Endothelial cell of umbilical vein (primary cell): ENCODE measurements at regions not wholly inside any gene's neighbourhood (a gene's known extent, or its start where the extent isn't known, plus 50 kb on each side); places are given as distances from the start of the nearest gene placed in this dataset. TPM values are rescaled to one million over a fixed set of nuclear protein-coding genes. Genes with fewer than 3 reads are reported as not detected.

Experiments used
- BruUV-seq: library from RNA; stranded (reverse); fragments of 400-500 nt; replicated peaks from 2 replicates; lab custom pipeline; 2021; lab: Mats Ljungman, UMichigan
- CTCF ChIA-PET: fragments of 300-600, 350-600 bp; sonication (Branson Sonifier 250); formaldehyde crosslinking; loops from one replicate; lab custom pipeline; 2021; ENCODE audit warnings: antibody characterized with exemption, inconsistent platforms; lab: Charles Lee
- POLR2A ChIA-PET: fragments of 300-600, 350-600 bp; sonication (Branson Sonifier 250); formaldehyde crosslinking; loops from one replicate; lab custom pipeline; 2021; ENCODE audit warnings: antibody characterized with exemption, inconsistent platforms; lab: Charles Lee
- DNase-seq: peaks from one replicate; pipeline ENCODE4 v3.0.0-alpha.2; 2011; ENCODE audit warnings: low read depth, low spot score
- FAIRE-seq: peaks from 2 replicates; lab custom pipeline; 2011; peaks lifted over from hg19 to GRCh38; lab: Jason Lieb, UNC
- H2AFZ ChIP-seq: 2 replicates; pipeline ENCODE4 v1.6.0; 2012; ENCODE audit warnings: low read depth, low read length, control low read depth, inconsistent platforms
- H3K27ac ChIP-seq: 2 replicates; pipeline ENCODE4 v1.5.1; 2011; ENCODE audit warnings: low read depth, mild to moderate bottlenecking, control low read depth, low read length, moderate library complexity; ENCODE audit not compliant: insufficient read depth
- H3K27me3 ChIP-seq, 2 experiments: 2 replicates each; pipeline versions ENCODE4 v1.6.0 to v1.6.1; 2011; ENCODE audit warnings: low read length in 2 of 2, mixed read lengths in 1 of 2; ENCODE audit not compliant: control insufficient read depth in 2 of 2, insufficient read depth in 2 of 2
- H3K36me3 ChIP-seq, 2 experiments: 2 replicates in 1 of 2; 3 replicates in 1 of 2; pipeline ENCODE4 v1.5.1; 2011; ENCODE audit warnings: low read length in 2 of 2, mild to moderate bottlenecking in 1 of 2, moderate library complexity in 1 of 2; ENCODE audit not compliant: control insufficient read depth in 2 of 2, insufficient read depth in 2 of 2; ENCODE audit errors: extremely low read depth in 1 of 2
- H3K4me1 ChIP-seq: 3 replicates; pipeline ENCODE4 v1.5.1; 2011; ENCODE audit warnings: mild to moderate bottlenecking, low read length; ENCODE audit not compliant: control insufficient read depth, insufficient read depth; ENCODE audit errors: extremely low read depth
- H3K4me2 ChIP-seq: 2 replicates; pipeline ENCODE4 v1.6.1; 2011; ENCODE audit warnings: low read length, control low read depth, mixed read lengths; ENCODE audit not compliant: insufficient read depth
- H3K4me3 ChIP-seq, 3 experiments: fragments of 200-600 bp in 1 of 3; sonication (generic), shearing (Covaris generic) in 1 of 3; replicated peaks in 1 of 3; 2 replicates each; pipeline ENCODE4 v1.5.1; 2011 to 2016; ENCODE audit warnings: control low read depth in 3 of 3, low read length in 3 of 3, mild to moderate bottlenecking in 2 of 3, inconsistent platforms in 1 of 3, low read depth in 1 of 3, moderate library complexity in 1 of 3; ENCODE audit not compliant: insufficient read depth in 1 of 3
- H3K79me2 ChIP-seq: 2 replicates; pipeline ENCODE4 v1.6.0; 2012; ENCODE audit warnings: low read length, inconsistent platforms; ENCODE audit not compliant: control insufficient read depth, insufficient read depth
- H3K9ac ChIP-seq: replicated peaks from 2 replicates; pipeline ENCODE3; 2011; ENCODE audit warnings: low read length, control low read depth; ENCODE audit not compliant: insufficient read depth; ENCODE audit errors: extremely low read depth
- H3K9me1 ChIP-seq: replicated peaks from 3 replicates; pipeline ENCODE4 v1.6.0; 2011; ENCODE audit warnings: mild to moderate bottlenecking, low read length; ENCODE audit not compliant: control insufficient read depth, insufficient read depth; ENCODE audit errors: extremely low read depth
- H3K9me3 ChIP-seq: replicated peaks from 2 replicates; pipeline ENCODE4 v1.5.1; 2012; ENCODE audit warnings: low read length, inconsistent platforms; ENCODE audit not compliant: control insufficient read depth, insufficient read depth
- H4K20me1 ChIP-seq: replicated peaks from 2 replicates; pipeline ENCODE3; 2011; ENCODE audit warnings: mild to moderate bottlenecking, low read length; ENCODE audit not compliant: control insufficient read depth, insufficient read depth; ENCODE audit errors: extremely low read depth
- CTCF ChIP-seq, 2 donors: IDR thresholded peaks; 1 replicate in 1 of 2; 2 replicates in 1 of 2; pipeline ENCODE4 v1.5.1; 2011; ENCODE audit warnings: low read length in 2 of 2, mild to moderate bottlenecking in 2 of 2, moderate library complexity in 2 of 2, control low read depth in 1 of 2, inconsistent platforms in 1 of 2, low read depth in 1 of 2; ENCODE audit not compliant: insufficient read depth in 1 of 2; ENCODE audit errors: extremely low read depth in 1 of 2
- EZH2 ChIP-seq: IDR thresholded peaks from 2 replicates; pipeline ENCODE4 v1.6.1; 2012; ENCODE audit warnings: borderline replicate concordance, low read depth, mild to moderate bottlenecking, moderate library complexity, low read length, inconsistent platforms; ENCODE audit not compliant: severe bottlenecking
- FOS ChIP-seq: IDR thresholded peaks from 2 replicates; pipeline ENCODE4 v1.6.1; 2011; ENCODE audit warnings: mild to moderate bottlenecking, low read length, moderate library complexity, borderline replicate concordance; ENCODE audit not compliant: insufficient read depth
- GATA2 ChIP-seq: IDR thresholded peaks from 2 replicates; pipeline ENCODE4 v1.7.0; 2011; ENCODE audit warnings: low read depth, mild to moderate bottlenecking, moderate library complexity, mixed read lengths, low read length; ENCODE audit not compliant: insufficient read length, insufficient read depth
- JUN ChIP-seq: IDR thresholded peaks from 2 replicates; pipeline ENCODE4 v1.6.1; 2011; ENCODE audit warnings: borderline replicate concordance, low read depth; ENCODE audit not compliant: insufficient read length, insufficient read depth
- MAX ChIP-seq: IDR thresholded peaks from 2 replicates; pipeline ENCODE4 v1.6.1; 2011; ENCODE audit not compliant: insufficient read depth, insufficient read length
- MYC ChIP-seq: IDR thresholded peaks from one replicate; pipeline ENCODE4 v1.6.1; 2011; ENCODE audit warnings: mild to moderate bottlenecking, low read depth, low read length
- POLR2A ChIP-seq: IDR thresholded peaks from 2 replicates; pipeline ENCODE4 v1.6.1; 2012; ENCODE audit warnings: low read depth, mild to moderate bottlenecking, control low read depth, low read length
- POLR2AphosphoS5 ChIP-seq: IDR thresholded peaks from 2 replicates; pipeline ENCODE4 v1.6.1; 2012; ENCODE audit warnings: low read depth, mild to moderate bottlenecking, control low read depth, low read length, moderate library complexity; ENCODE audit not compliant: insufficient read depth
- dilution Hi-C: fragments of 300-500 bp; cut with MboI; formaldehyde crosslinking; loops from one replicate; pipeline ENCODE4 v1.15.0; 2019; ENCODE audit warnings: low sequenced_read_pairs; ENCODE audit not compliant: extremely low pct_ligation_motif_present
- intact Hi-C: fragments of 100-400 bp; cut with micrococcal nuclease; formaldehyde crosslinking; loops from one replicate; pipeline ENCODE4 v1.10.0; 2022
- small RNA-seq: library from RNA; depleted of rRNA; stranded (forward); fragments of <200 nt; gene quantifications from one replicate; pipeline ENCODE3, GENCODE V24; 2012; ENCODE audit warnings: low replicate concordance, low read depth; ENCODE audit not compliant: insufficient read depth, insufficient read length

DNA sequence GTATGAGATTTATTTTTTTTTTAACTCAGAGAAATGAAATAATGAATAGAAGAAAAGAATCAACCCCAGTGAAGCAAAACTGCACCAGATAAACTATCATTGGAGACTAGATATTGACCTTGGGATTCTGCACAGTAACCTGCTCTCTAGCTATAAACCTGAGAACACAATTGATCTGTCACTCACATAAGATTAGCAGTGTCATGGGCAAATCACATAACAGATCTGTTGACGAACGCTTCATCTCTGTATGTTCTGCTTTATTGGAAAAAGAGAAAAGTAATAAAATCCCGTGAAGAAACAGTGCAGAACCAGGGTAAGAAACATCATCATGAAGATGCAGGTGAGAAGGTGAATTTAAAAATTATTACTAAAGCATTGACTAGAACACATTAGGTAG, 52.8 kb upstream of the RGS17 start:
- Histone ChIP-seq H3K36me3 (no peaks in the 10 kb centered on the region), H3K9me1 (no peaks in the 10 kb centered on the region), H3K9me3 (no peaks in the 10 kb centered on the region), H3K27me3 (peaks cover 3 to 9% of the 10 kb centered on the region in 2 experiments), H3K4me3 (no peak overlapping the region), H3K4me2 (no peak overlapping the region), H3K9ac (no peak overlapping the region), H2AFZ (no peak overlapping the region), H3K4me1 (no peaks in the 10 kb centered on the region), H3K27ac (no peak overlapping the region), H3K79me2 (no peaks in the 10 kb centered on the region), H4K20me1 (no peaks in the 10 kb centered on the region)
- dilution Hi-C loops, result no loop called here
- intact Hi-C loops, result no loop called here
- ChIA-PET CTCF (interaction anchor here (0.6 kb wide), 1 partner anchor 764 kb away, joined by 3 read pairs; no protein-coding TSS in a partner anchor), POLR2A (no interaction called here)
- TF ChIP-seq POLR2AphosphoS5, result no peak
- no peak for TF ChIP-seq GATA2
- TF ChIP-seq MYC, result no peak
- TF ChIP-seq EZH2, result no peak
- no peak for TF ChIP-seq CTCF (IDR thresholded peaks at IDR 0.05; ENCODE audit: extremely low read depth in 1 of 2, insufficient read depth in 1 of 2, low read depth in 1 of 2, low read length in 2 of 2)
- no peak for TF ChIP-seq JUN
- TF ChIP-seq MAX, result no peak
- TF ChIP-seq POLR2A, result no peak
- no peak for TF ChIP-seq FOS
- FAIRE-seq (no peak), DNase-seq (no peak)
- no TSS peak for BruUV-seq

Small RNA genes lying in the stretch of these regions (small RNA-seq; reads per million reads assigned to genes)
- gene AL603908.1, result not detected
- not detected for gene MTND3P20
- not detected for gene MTND4LP20
- not detected for gene RNA5SP225
- not detected for gene RNU6-896P
